PC-9 (cell line): ENCODE measurements at regions not wholly inside any gene's neighbourhood (a gene's known extent, or its start where the extent isn't known, plus 50 kb on each side); places are given as distances from the start of the nearest gene placed in this dataset.

Experiments
- BruUV-seq: library from RNA; stranded (reverse); fragments of 400-500 nt; replicated peaks from 2 replicates; lab custom pipeline; 2021; lab: Mats Ljungman, UMichigan
- CTCF ChIA-PET: fragments of 300-600 bp; sonication (Branson Sonifier 250); formaldehyde crosslinking; loops from one replicate; lab custom pipeline; 2022; ENCODE audit warnings: antibody characterized with exemption; lab: Charles Lee
- POLR2A ChIA-PET: fragments of 300-600 bp; sonication (Branson Sonifier 250); formaldehyde crosslinking; loops from one replicate; lab custom pipeline; 2022; ENCODE audit warnings: antibody characterized with exemption; ENCODE audit not compliant: unreplicated experiment; lab: Charles Lee
- DNase-seq, 2 experiments: peaks; one replicate each; pipeline versions ENCODE4 v3.0.0 to v3.0.0-alpha.2; 2015 to 2022; ENCODE audit warnings: mixed read lengths in 1 of 2
- H2AFZ ChIP-seq: fragments of 200-600 bp; sonication (generic); 2 replicates; pipeline ENCODE4 v1.8.1; 2017; ENCODE audit warnings: antibody characterized with exemption
- H3F3A ChIP-seq: fragments of 200-600 bp; sonication (generic); 2 replicates; pipeline ENCODE4 v1.8.1; 2017; ENCODE audit warnings: antibody characterized with exemption, mild to moderate bottlenecking, low read depth; ENCODE audit not compliant: insufficient read depth
- H3K27ac ChIP-seq: fragments of 200-600 bp; sonication (generic); 2 replicates; pipeline ENCODE4 v1.6.1; 2016; ENCODE audit warnings: mixed run types
- H3K27me3 ChIP-seq: fragments of 200-600 bp; sonication (generic); 2 replicates; pipeline ENCODE4 v1.6.1; 2016; ENCODE audit warnings: low read depth, mixed run types; ENCODE audit not compliant: insufficient read depth
- H3K36me3 ChIP-seq: fragments of 200-600 bp; sonication (generic); 2 replicates; pipeline ENCODE4 v1.6.1; 2016; ENCODE audit warnings: low read depth, mixed run types
- H3K4me1 ChIP-seq: fragments of 200-600 bp; sonication (generic); replicated peaks from 2 replicates; pipeline ENCODE4 v1.6.1; 2016; ENCODE audit warnings: mixed run types; ENCODE audit not compliant: insufficient read depth
- H3K4me2 ChIP-seq: fragments of 200-600 bp; sonication (generic); 2 replicates; pipeline ENCODE4 v1.6.1; 2017; ENCODE audit warnings: mixed run types
- H3K4me3 ChIP-seq: fragments of 200-600 bp; sonication (generic); 2 replicates; pipeline ENCODE4 v1.6.1; 2016; ENCODE audit warnings: mixed run types
- H3K79me2 ChIP-seq: fragments of 200-600 bp; sonication (generic); 2 replicates; pipeline ENCODE4 v1.6.1; 2017; ENCODE audit warnings: low read depth, mixed run types
- H3K9me2 ChIP-seq: fragments of 200-600 bp; sonication (generic); 2 replicates; pipeline ENCODE4 v1.8.1; 2017; ENCODE audit warnings: mild to moderate bottlenecking; ENCODE audit not compliant: insufficient read depth
- H3K9me3 ChIP-seq: fragments of 200-600 bp; sonication (generic); 2 replicates; pipeline ENCODE4 v1.8.1; 2016; ENCODE audit warnings: low read depth; ENCODE audit not compliant: insufficient read depth
- H4K20me1 ChIP-seq: fragments of 200-600 bp; sonication (generic); 2 replicates; pipeline ENCODE4 v1.8.1; 2017; ENCODE audit not compliant: insufficient read depth
- CTCF ChIP-seq: fragments of 200-600 bp; sonication (generic); conservative IDR thresholded peaks from 2 replicates; pipeline ENCODE4 v1.6.1; 2017; ENCODE audit warnings: mixed run types, antibody characterized with exemption, mild to moderate bottlenecking, moderate library complexity
- EZH2 ChIP-seq: fragments of 200-600 bp; sonication (generic); IDR thresholded peaks from 2 replicates; pipeline ENCODE4 v1.8.0; 2017; ENCODE audit warnings: antibody characterized with exemption, low read depth
- intact Hi-C: fragments of 100-400 bp; cut with micrococcal nuclease; formaldehyde crosslinking; loops from one replicate; pipeline ENCODE4 v1.10.0; 2022; ENCODE audit not compliant: unreplicated experiment

GRCh38 chr3:103388214-103388613 is 953.4 kb downstream of the ZPLD1 start:
- no peaks in the 10 kb centered on the region for H3K9me3 ChIP-seq
- CTCF ChIA-PET, result no interaction called here
- no peak overlapping the region for H3K4me2 ChIP-seq
- no peaks in the 10 kb centered on the region for H3K27me3 ChIP-seq
- H3K4me1 ChIP-seq, result no peaks in the 10 kb centered on the region
- BruUV-seq, result no TSS peak
- no peak for TF ChIP-seq CTCF
- no peak for TF ChIP-seq EZH2
- no peaks in the 10 kb centered on the region for H3F3A ChIP-seq
- no peaks in the 10 kb centered on the region for H3K79me2 ChIP-seq
- no peak overlapping the region for H2AFZ ChIP-seq
- peak in 1 of 2 experiments; percentile 40 for DNase-seq
- no peak overlapping the region for H3K27ac ChIP-seq
- no peak overlapping the region for H3K4me3 ChIP-seq
- no peaks in the 10 kb centered on the region for H3K36me3 ChIP-seq
- H4K20me1 ChIP-seq, result no peaks in the 10 kb centered on the region
- POLR2A ChIA-PET, result no interaction called here
- no peaks in the 10 kb centered on the region; the same call in 1 of the 2 replicates for H3K9me2 ChIP-seq
- intact Hi-C loops, result no loop called here

DNA sequence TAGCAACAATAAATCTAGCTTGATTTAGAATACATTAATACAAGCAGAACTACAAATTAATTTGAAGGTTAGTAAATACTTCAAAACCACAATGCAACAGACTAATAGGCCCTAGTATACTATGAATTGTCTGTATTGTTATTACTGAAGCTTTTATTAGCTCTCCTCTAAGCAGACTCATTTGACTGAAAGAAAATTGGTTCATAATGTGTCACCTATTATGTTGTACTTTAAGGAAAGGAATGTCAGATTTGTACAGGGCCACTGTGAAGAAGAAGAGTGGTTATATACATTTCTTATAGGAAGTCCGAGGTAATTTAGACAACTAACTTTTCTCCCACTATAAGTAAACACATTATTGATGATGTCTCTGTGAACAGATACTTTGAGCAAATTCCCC is 954.5 kb downstream of the ZPLD1 start:
- no peak overlapping the region for H2AFZ ChIP-seq
- H3K4me2 ChIP-seq, result no peak overlapping the region
- no peaks in the 10 kb centered on the region for H3K27me3 ChIP-seq
- DNase-seq, result no peak
- H3K27ac ChIP-seq, result no peak overlapping the region
- H3K79me2 ChIP-seq, result no peaks in the 10 kb centered on the region
- ChIA-PET POLR2A (no interaction called here), CTCF (no interaction called here)
- H4K20me1 ChIP-seq, result no peaks in the 10 kb centered on the region
- no peak overlapping the region for H3K4me3 ChIP-seq
- H3K9me3 ChIP-seq, result no peaks in the 10 kb centered on the region
- no peaks in the 10 kb centered on the region for H3K36me3 ChIP-seq
- no peaks in the 10 kb centered on the region; the same call in 1 of the 2 replicates for H3K9me2 ChIP-seq
- no TSS peak for BruUV-seq
- no peaks in the 10 kb centered on the region for H3K4me1 ChIP-seq
- no peaks in the 10 kb centered on the region for H3F3A ChIP-seq
- intact Hi-C loops, result no loop called here
- TF ChIP-seq CTCF, result no peak
- TF ChIP-seq EZH2, result no peak

DNA sequence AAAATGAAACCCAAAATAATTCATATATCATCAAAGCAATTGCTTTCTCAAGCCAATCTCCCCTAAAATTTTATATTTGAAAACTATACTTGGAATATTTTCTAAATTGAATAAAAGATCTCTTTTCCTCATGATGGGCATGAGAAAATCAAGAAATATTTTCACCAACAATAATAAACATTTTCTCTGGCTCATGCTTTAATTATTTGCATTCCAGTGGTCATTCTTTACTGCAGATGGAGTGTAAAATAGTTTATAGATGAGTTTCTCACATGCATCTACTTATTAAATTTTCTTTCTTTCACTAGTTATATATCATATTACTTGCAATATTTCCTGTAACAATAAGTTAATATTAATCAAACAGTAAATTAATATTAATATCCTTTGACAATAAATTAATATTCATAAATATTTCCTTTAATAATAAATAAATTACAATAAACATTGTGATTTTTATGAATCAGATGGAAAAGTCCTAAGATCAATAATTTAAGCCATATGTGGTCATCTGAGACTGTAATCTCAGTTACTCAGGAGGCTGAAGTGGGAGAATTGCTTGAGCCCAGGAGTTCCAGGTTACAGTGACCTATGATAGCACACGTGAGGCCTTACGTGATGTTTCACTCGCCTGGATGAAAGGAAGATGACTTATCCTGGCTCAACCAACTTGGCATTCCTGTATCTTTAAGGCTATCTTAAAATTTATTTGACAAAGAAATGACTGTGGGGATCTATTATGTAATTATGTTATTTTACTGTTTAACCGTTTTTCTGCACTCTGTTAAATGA is 958.8 kb downstream of the ZPLD1 start:
- no peaks in the 10 kb centered on the region; the same call in 1 of the 2 replicates for H3K9me2 ChIP-seq
- no peaks in the 10 kb centered on the region for H3F3A ChIP-seq
- no peaks in the 10 kb centered on the region for H3K36me3 ChIP-seq
- H3K27me3 ChIP-seq, result no peaks in the 10 kb centered on the region
- H4K20me1 ChIP-seq, result no peaks in the 10 kb centered on the region
- no peaks in the 10 kb centered on the region for H3K79me2 ChIP-seq
- no peak for TF ChIP-seq CTCF
- TF ChIP-seq EZH2, result no peak
- H3K4me1 ChIP-seq, result no peaks in the 10 kb centered on the region
- POLR2A ChIA-PET, result no interaction called here
- DNase-seq, result no peak
- no peak overlapping the region for H3K27ac ChIP-seq
- no peak overlapping the region for H2AFZ ChIP-seq
- intact Hi-C loops, result no loop called here
- no TSS peak for BruUV-seq
- CTCF ChIA-PET, result no interaction called here
- no peak overlapping the region for H3K4me3 ChIP-seq
- H3K9me3 ChIP-seq, result no peaks in the 10 kb centered on the region
- H3K4me2 ChIP-seq, result no peak overlapping the region
